ENCODE measurements at regions not wholly inside any gene's neighbourhood (a gene's known extent, or its start where the extent isn't known, plus 50 kb on each side); places are given as distances from the start of the nearest gene placed in this dataset.

GRCh38 chr9:108483676-108484075 is 372.1 kb downstream of the ACTL7B start:
- intact Hi-C loops (cut with micrococcal nuclease) = no loop called here
- Mint-ChIP-seq H3K4me1 (ENCODE audit: insufficient read depth, unreplicated experiment) (peaks cover 13% of the 10 kb centered on the region), H3K27me3 (ENCODE audit: insufficient read depth, unreplicated experiment) (no peaks in the 10 kb centered on the region), H3K9me3 (ENCODE audit: unreplicated experiment) (no peaks in the 10 kb centered on the region), H3K27ac (ENCODE audit: low read depth, unreplicated experiment) (no peak overlapping the region), H3K36me3 (ENCODE audit: insufficient read depth, unreplicated experiment) (no peaks in the 10 kb centered on the region), H3K4me3 (ENCODE audit: unreplicated experiment) (no peak overlapping the region)
- no TSS peak for BruUV-seq (replicated peaks)
- ChIA-PET CTCF (interaction anchor here (0.6 to 1.8 kb wide), 4 partner anchors 15 to 243 kb away, joined by 3 read pairs; no protein-coding TSS in a partner anchor), POLR2A (interaction anchor here (0.6 to 2.2 kb wide), 5 partner anchors 9 to 487 kb away, joined by 3 to 10 read pairs (median 3); no protein-coding TSS in a partner anchor)
- DNase-seq (ENCODE audit: unreplicated experiment) = no peak
- no peak for TF ChIP-seq CTCF (IDR thresholded peaks at IDR 0.05; ENCODE audit: unreplicated experiment)

GRCh38 chr9:108479989-108480652 is 375.7 kb downstream of the ACTL7B start:
- TF ChIP-seq CTCF (IDR thresholded peaks at IDR 0.05; ENCODE audit: unreplicated experiment) = no peak
- H3K27me3 Mint-ChIP-seq (ENCODE audit: insufficient read depth, unreplicated experiment) = no peaks in the 10 kb centered on the region
- H3K4me3 Mint-ChIP-seq (ENCODE audit: unreplicated experiment) = no peak overlapping the region
- peaks cover 32% of the 10 kb centered on the region for H3K4me1 Mint-ChIP-seq (ENCODE audit: insufficient read depth, unreplicated experiment)
- no peaks in the 10 kb centered on the region for H3K9me3 Mint-ChIP-seq (ENCODE audit: unreplicated experiment)
- ChIA-PET POLR2A (interaction anchor here (1.1 to 10.9 kb wide), 6 partner anchors 36 to 729 kb away, joined by 3 to 139 read pairs (median 8); no protein-coding TSS in a partner anchor), CTCF (interaction anchor here (0.6 to 1.6 kb wide), 5 partner anchors 15 to 281 kb away, joined by 3 to 7 read pairs (median 3); no protein-coding TSS in a partner anchor)
- no peak for DNase-seq (ENCODE audit: unreplicated experiment)
- H3K36me3 Mint-ChIP-seq (ENCODE audit: insufficient read depth, unreplicated experiment) = no peaks in the 10 kb centered on the region
- no TSS peak for BruUV-seq (replicated peaks)
- H3K27ac Mint-ChIP-seq (ENCODE audit: low read depth, unreplicated experiment) = no peak overlapping the region
- intact Hi-C loops (cut with micrococcal nuclease) = loop anchor here (1.0 to 10.0 kb wide), 7 partner anchors 63 to 995 kb away; partner anchors contain the start of genes EPB41L4B and KLF4

GRCh38 chr9:108478431-108479332 is 377.1 kb downstream of the ACTL7B start:
- no TSS peak for BruUV-seq (replicated peaks)
- CTCF ChIA-PET = interaction anchor here (0.6 to 2.5 kb wide), 11 partner anchors 17 to 1000 kb away, joined by 3 to 8 read pairs (median 3); no protein-coding TSS in a partner anchor
- Mint-ChIP-seq H3K9me3 (ENCODE audit: unreplicated experiment) (no peaks in the 10 kb centered on the region), H3K4me3 (ENCODE audit: unreplicated experiment) (peak overlapping the region; percentile 37), H3K27ac (ENCODE audit: low read depth, unreplicated experiment) (peak overlapping the region; percentile 89), H3K4me1 (ENCODE audit: insufficient read depth, unreplicated experiment) (peaks cover 45% of the 10 kb centered on the region), H3K36me3 (ENCODE audit: insufficient read depth, unreplicated experiment) (no peaks in the 10 kb centered on the region), H3K27me3 (ENCODE audit: insufficient read depth, unreplicated experiment) (no peaks in the 10 kb centered on the region)
- intact Hi-C loops (cut with micrococcal nuclease) = loop anchor here (1.0 to 10.0 kb wide), 7 partner anchors 65 to 994 kb away; partner anchors contain the start of genes EPB41L4B and KLF4
- POLR2A ChIA-PET = interaction anchor here (0.6 to 10.9 kb wide), 20 partner anchors 15 to 996 kb away, joined by 3 to 139 read pairs (median 6); partner anchors contain the start of gene KLF4
- peak; percentile 97 for DNase-seq (ENCODE audit: unreplicated experiment)
- TF ChIP-seq CTCF (IDR thresholded peaks at IDR 0.05; ENCODE audit: unreplicated experiment) = no peak
